COLO668 (cell line): ENCODE measurements at regions not wholly inside any gene's neighbourhood (a gene's known extent, or its start where the extent isn't known, plus 50 kb on each side); places are given as distances from the start of the nearest gene placed in this dataset.

Source experiments
- DNase-seq: peaks from one replicate; lab custom pipeline; 2025; ENCODE audit not compliant: unreplicated experiment; lab: John Stamatoyannopoulos, UW

- no peak for DNase-seq
Measured at GRCh38 chr2:76461431-76461830, 750.7 kb upstream of the GCFC2 start.

GRCh38 chr2:76455910-76456309 lies 745.2 kb upstream of the GCFC2 start:
- DNase-seq, result no peak

- no peak for DNase-seq
Measured at GRCh38 chr2:76450024-76450475, 739.3 kb upstream of the GCFC2 start.

- no peak for DNase-seq
Measured at GRCh38 chr2:76448956-76449355, 738.2 kb upstream of the GCFC2 start.

- no peak for DNase-seq
Measured at GRCh38 chr2:76447294-76447693, 736.6 kb upstream of the GCFC2 start.

- no peak for DNase-seq
Measured at GRCh38 chr2:76446872-76447271, 736.2 kb upstream of the GCFC2 start.

GRCh38 chr2:76445880-76446279 lies 735.2 kb upstream of the GCFC2 start:
- DNase-seq, result no peak

- no peak for DNase-seq
Measured at GRCh38 chr2:76444732-76445131, 734.0 kb upstream of the GCFC2 start.

- DNase-seq, result no peak
Measured at GRCh38 chr2:76437564-76437963, 726.8 kb upstream of the GCFC2 start.

GRCh38 chr2:76429374-76429773 lies 718.7 kb upstream of the GCFC2 start:
- DNase-seq, result no peak

GRCh38 chr2:76427452-76427851 lies 716.7 kb upstream of the GCFC2 start:
- DNase-seq, result no peak

- DNase-seq, result no peak
Measured at GRCh38 chr2:76415821-76416220, 705.1 kb upstream of the GCFC2 start.

- no peak for DNase-seq
Measured at GRCh38 chr2:76413436-76413835, 702.7 kb upstream of the GCFC2 start.

- no peak for DNase-seq
Measured at GRCh38 chr2:76406134-76406855, 695.6 kb upstream of the GCFC2 start.

- DNase-seq, result no peak
Measured at GRCh38 chr2:76393356-76393755, 682.6 kb upstream of the GCFC2 start.

- no peak for DNase-seq
Measured at GRCh38 chr2:76391678-76392077, 681.0 kb upstream of the GCFC2 start.

GRCh38 chr2:76387294-76387693 lies 676.6 kb upstream of the GCFC2 start:
- no peak for DNase-seq

- no peak for DNase-seq
Measured at GRCh38 chr2:76385943-76386342, 675.2 kb upstream of the GCFC2 start.

GRCh38 chr2:76381624-76382023 lies 670.9 kb upstream of the GCFC2 start:
- DNase-seq, result no peak

GRCh38 chr2:76378140-76378539 lies 667.4 kb upstream of the GCFC2 start:
- no peak for DNase-seq

GRCh38 chr2:76341439-76341838 lies 630.7 kb upstream of the GCFC2 start:
- no peak for DNase-seq

- no peak for DNase-seq
Measured at GRCh38 chr2:76332871-76333270, 622.2 kb upstream of the GCFC2 start.

GRCh38 chr2:76330865-76331264 lies 620.1 kb upstream of the GCFC2 start:
- no peak for DNase-seq
